ENCODE measurements at regions not wholly inside any gene's neighbourhood (a gene's known extent, or its start where the extent isn't known, plus 50 kb on each side); places are given as distances from the start of the nearest gene placed in this dataset.
"Not testable (repeated sequence)": the region's sequence is repeated elsewhere in the genome, so short reads cannot be mapped to it uniquely, and the experiment has no call there.

DNA sequence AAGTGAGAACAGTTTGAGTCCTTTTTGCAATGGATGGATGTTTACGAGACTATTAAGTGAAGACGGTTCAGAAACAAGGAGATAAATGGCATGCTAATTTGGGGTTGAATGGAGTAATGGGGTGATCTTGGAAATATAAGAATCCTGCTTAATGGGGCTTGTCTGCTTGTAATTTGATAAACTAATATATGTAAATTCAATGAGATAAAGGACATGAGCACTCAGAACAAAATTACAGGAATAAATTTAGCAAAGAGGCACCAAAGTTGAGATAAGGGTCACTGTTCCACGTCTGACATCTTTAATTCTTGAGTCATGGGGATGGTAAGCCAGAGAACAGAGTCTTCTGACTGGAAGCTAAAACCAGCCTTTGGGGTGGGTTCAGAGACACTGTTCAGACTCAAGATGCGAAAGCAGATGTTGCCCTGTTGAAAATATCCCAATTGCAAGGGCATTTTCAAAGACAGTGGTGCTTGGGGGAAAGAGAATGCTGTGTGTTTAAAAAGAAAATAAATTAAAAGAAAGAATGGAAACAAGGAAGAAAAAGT is 67.8 kb upstream of the CHRNB4 start:
- no peak for DNase-seq

DNA sequence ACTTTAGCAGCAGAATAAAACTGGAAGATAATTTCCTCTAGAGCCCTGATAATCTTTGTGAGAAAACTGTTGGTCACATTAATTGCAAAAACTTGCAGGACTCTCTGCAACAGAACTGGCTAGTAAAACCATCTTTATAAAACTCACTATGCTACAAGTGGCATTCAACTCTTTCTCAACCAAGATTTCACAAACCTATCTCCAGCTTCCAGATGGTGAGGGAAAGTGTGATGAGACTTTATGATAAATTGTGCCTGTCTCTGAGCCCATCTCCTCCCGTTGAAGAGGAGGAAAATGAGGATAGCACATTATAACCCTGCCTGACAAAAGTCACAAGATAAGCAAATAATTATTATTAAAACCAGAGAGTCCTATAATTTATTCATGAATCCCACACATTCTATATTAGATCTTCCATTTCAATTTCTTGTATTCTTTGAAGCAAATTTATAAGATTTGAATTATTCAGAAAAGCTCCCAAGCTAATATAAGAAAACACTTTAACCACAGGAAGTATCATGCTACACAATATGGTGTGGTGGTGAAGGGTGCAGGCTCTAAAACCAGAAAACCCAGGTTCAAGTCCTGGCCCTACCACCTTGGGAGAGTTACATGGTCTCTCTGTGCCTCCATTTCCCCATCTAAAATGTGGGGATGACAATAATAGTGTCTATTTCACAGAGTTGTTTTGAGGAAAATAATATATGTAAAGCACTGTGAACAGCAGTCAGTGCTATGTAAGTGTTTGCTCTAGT is 65.6 kb upstream of the CHRNB4 start:
- not testable (repeated sequence) for DNase-seq

DNA sequence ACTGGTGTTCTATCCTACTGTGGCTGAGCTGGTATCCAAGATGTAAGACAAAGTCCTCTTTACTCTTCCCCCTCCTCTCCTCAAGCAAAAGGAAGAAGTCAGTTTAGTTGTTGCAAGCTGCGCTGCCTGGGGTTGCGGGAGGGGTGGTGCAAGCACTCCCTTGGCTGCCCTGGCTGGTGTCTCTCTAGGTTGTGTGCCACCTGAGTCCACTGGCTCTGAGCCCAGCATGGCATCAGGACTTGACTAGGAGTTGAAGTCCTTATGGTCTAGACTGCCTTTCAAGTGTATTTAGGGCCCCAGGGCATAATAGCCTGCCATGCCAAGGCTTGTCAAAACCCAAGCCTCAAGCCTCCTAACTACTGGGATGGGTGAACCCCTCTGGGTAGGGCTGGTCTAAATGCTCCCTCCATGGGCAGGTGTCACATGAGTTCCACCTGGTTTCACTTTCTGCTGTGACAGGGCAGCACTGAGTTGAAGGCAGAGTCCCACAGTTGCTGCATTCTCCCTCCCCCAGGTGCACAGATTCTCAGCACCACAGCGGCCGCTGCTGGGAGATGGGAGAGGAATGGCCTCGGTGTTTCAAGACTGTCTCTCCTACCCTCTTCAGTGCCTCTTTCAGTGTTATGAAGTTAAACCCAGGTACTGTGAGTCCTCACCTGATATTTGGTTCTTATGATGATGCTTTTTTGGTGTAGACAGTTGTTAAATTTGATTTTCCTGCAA is 62.5 kb upstream of the CHRNB4 start:
- not testable (repeated sequence) for DNase-seq

DNA sequence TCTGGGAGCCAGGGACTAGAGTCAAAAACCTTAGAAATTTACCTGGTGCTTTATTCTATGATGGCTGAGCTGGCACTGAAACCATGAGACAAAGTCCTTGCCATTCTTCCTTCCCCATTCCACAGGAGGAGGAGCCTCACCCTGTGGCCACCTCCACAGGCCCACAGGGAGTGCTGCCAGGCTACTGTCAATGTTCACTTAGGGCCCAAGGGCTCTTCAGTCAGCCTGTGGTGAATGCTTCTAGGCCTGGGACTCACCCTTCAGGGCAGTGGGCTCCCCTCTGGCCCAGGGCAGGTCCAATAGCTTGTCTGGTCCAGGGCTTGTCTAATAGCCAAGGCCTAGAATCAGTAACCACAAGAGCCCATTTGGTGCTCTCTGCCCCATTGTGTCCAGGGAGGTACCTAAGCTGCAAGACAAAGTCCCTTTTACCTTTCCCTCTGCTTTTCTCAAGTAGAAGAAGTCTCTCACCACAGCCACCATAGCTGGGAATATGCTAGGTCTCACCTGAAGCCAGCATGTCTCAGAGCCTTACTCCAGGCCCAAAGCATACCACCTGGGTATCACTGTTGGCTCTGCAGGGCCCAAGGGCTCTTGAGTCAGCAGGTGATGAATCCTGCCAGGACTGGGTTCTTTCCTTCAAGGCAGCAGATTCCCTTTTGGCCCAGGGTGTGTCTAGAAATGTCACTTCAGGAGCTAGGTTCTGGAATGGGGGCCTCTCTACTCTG is 61.8 kb upstream of the CHRNB4 start:
- DNase-seq, result no peak

DNA sequence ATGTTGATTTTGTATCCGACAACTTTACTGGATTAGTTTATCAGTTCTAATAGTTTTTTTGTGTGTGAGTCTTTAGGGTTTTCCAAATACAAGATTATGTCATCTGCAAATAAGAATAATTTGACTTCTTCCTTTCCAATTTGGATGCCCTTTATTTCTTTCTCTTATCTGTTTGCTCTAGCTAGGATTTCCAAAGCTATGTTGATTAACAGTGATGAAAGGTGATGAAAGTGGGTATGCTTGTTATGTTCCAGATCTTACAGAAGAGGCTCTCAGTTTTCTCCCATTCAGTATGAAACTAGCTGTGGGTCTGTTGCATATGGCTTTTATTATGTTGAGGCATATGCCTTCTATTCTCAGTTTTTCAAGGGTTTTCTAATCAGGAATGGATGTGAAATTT is 56.4 kb upstream of the CHRNB4 start:
- no peak for DNase-seq

DNA sequence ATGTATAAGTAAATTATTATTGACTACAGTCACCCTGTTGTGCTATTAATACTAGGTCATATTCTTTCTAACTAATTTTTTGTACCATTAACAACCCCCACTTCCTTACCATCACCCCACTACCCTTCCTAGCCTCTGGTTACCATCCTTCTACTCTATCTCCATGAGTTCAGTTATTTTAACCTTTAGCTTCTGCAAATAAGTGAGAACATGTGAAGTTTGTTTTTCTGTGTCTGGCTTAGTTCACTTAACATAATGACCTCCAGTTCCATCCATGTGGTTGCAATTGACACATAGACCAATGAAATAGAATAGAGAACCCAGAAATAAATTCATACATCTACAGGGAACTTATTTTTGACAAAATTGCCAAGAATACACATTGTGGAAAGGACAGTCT is 55.4 kb upstream of the CHRNB4 start:
- DNase-seq, result no peak

DNA sequence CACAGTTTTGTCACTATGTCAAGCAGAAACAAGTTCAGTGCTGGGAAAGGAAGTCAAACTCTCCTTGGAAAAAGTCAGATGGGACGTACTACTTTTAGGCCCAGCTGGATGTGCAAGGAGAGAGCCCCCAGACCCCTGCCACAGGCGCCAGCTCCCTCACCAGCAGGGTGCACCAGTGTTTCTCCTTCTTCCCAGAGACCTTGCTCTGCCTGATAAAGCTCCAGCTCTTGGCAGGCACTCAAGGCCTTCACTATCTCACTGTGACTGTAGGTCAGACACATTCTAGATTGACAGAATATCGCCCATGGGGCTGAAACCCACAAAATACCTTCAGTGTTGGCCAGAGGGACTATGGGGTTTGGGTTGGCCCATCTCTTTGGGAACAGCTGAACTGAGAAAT is 54.8 kb upstream of the CHRNB4 start:
- DNase-seq, result no peak

DNA sequence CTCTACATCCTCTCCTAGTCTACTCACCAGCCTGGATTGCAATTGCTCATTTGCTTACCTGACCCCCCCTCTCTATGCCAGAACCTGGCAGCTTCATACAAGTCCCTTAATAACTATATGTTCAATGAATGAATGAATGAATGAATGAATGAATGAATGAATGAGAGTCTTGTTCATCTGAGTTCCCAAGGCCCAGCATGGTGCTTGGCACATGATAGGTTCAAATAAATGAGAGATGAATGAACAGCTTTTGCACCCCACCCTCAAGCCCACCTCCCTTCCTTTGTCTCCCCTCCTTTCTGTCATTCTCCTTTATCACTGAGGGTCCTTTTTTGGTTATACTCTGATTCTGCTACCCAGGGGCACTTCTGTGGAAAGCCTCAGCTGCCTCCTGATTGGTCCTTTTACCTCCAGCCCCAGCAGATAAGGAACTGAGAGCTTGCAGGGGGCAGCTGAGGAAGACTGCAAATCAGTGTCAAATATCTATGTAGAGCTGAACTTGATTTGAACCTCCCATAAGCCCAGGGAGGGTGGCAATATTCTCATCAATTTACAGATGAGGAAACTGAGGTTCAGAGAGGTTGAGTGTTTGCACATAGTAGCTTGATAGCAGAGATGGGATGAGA is 54.1 kb upstream of the CHRNB4 start:
- no peak for DNase-seq

DNA sequence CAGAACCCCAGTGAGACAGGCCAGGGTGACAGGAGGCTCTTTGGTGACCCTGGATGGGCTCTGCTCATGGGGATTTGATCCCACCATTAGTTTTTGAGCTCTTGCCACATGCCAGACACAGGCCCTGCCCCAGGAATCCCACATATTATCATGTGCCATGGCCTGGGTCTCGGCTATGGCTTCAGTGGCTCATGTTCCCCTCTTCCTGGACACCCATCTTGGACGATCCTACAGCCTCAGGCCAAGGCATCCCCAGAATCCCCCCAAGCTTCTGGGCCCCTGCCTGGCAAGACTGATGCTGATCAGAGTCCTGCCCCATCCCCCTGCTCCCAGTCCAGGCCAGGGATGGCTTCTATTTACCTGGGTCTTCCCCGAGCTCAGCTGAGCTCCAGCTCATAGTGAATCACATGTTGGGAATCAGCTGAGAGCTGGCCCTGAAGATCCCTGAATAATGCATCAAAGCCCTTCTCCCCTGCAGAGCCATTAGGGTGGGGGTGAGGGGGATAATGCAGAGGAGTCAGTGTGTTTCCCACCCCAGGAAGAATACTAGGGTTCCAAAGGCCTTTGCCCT is 50.9 kb upstream of the CHRNB4 start:
- no peak for DNase-seq

DNA sequence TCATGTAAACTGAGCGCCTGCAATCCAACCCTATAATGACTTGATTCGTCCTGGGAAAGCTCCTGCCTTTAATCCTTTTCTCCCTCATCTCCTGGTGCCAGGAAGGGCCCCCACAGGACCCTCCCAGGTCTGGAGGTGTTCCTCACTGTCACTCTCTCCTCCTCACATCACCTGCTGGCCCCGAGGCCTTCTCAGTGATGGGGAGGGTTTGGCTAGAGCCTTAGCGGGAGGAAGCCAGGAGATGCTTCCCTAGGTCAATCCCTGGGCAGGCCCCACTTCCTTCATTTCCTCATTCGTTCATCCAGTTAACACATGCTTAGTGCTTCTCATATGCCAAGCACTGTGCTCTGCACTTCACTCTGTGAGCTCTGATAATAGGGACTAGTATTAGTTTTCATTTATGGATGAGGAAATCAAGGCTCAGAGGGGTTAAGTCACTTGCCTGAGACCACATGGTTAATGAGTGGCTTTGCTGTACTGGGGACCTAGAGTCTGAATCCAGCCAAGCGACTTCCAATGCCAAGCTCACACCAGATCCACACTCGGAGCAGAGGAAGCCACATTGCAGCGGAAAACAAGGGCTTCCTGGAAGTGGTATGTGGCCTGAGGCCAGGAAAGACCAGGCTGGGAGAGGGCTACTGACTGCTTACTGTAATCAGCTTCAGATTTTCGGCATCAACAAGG is 50.3 kb upstream of the CHRNB4 start:
- DNase-seq, result peak; percentile 3
